Liver (tissue), 8 donors: ENCODE measurements at regions not wholly inside any gene's neighbourhood (a gene's known extent, or its start where the extent isn't known, plus 50 kb on each side); places are given as distances from the start of the nearest gene placed in this dataset.

Source experiments
- DNase-seq: peaks from one replicate; pipeline ENCODE4 v3.0.0-alpha.2; 2017; ENCODE audit warnings: low spot score
- H3K27ac ChIP-seq, 2 donors: one replicate each; pipeline ENCODE4 v1.7.0; 2013; ENCODE audit warnings: inconsistent platforms in 2 of 2, low read length in 2 of 2, control low read depth in 1 of 2, low read depth in 1 of 2, mild to moderate bottlenecking in 1 of 2
- H3K27me3 ChIP-seq, 4 donors: one replicate each; pipeline versions ENCODE4 v1.6.1 to v1.7.0; 2013; ENCODE audit warnings: low read length in 3 of 4, inconsistent platforms in 1 of 4, mild to moderate bottlenecking in 1 of 4, moderate library complexity in 1 of 4; ENCODE audit not compliant: control insufficient read depth in 4 of 4, insufficient read depth in 4 of 4
- H3K36me3 ChIP-seq, 4 donors: one replicate each; pipeline versions ENCODE4 v1.6.1 to v1.7.0; 2013; ENCODE audit warnings: low read length in 3 of 4, mild to moderate bottlenecking in 3 of 4, low read depth in 1 of 4, moderate library complexity in 1 of 4; ENCODE audit not compliant: control insufficient read depth in 4 of 4, insufficient read depth in 3 of 4
- H3K4me1 ChIP-seq, 4 donors: one replicate each; pipeline versions ENCODE4 v1.6.1 to v1.7.0; 2013; ENCODE audit warnings: low read length in 3 of 4, mild to moderate bottlenecking in 3 of 4, moderate library complexity in 1 of 4; ENCODE audit not compliant: control insufficient read depth in 4 of 4, insufficient read depth in 4 of 4
- H3K4me3 ChIP-seq, 3 donors: one replicate each; pipeline versions ENCODE4 v1.6.1 to v1.7.0; 2013; ENCODE audit warnings: low read length in 3 of 3, control low read depth in 1 of 3, low read depth in 1 of 3, mild to moderate bottlenecking in 1 of 3
- H3K9ac ChIP-seq, 2 donors: one replicate each; pipeline ENCODE4 v1.7.0; 2013; ENCODE audit warnings: low read length in 2 of 2, mild to moderate bottlenecking in 2 of 2, moderate library complexity in 2 of 2, control low read depth in 1 of 2, low read depth in 1 of 2
- H3K9me3 ChIP-seq, 4 donors: one replicate each; pipeline versions ENCODE4 v1.6.1 to v1.7.0; 2013; ENCODE audit warnings: low read length in 3 of 4; ENCODE audit not compliant: control insufficient read depth in 4 of 4
- CTCF ChIP-seq: fragments of 150-350 bp; IDR thresholded peaks from 2 replicates; pipeline ENCODE4 v1.5.1; 2017; ENCODE audit warnings: improper control_type of control experiment, low read depth, low read length; ENCODE audit not compliant: missing input control
- EGR1 ChIP-seq, 2 donors: IDR thresholded peaks; 2 replicates each; pipeline ENCODE4 v1.6.1; 2016 to 2018; ENCODE audit warnings: antibody characterized with exemption in 2 of 2, low read depth in 2 of 2
- FOXA1 ChIP-seq: IDR thresholded peaks from 2 replicates; pipeline ENCODE4 v1.6.1; 2016; ENCODE audit warnings: antibody characterized with exemption
- FOXA2 ChIP-seq: IDR thresholded peaks from 2 replicates; pipeline ENCODE4 v1.6.1; 2016; ENCODE audit warnings: antibody characterized with exemption
- GABPA ChIP-seq, 2 donors: IDR thresholded peaks in 1 of 2; conservative IDR thresholded peaks in 1 of 2; 2 replicates each; pipeline ENCODE4 v1.6.1; 2016; ENCODE audit warnings: antibody characterized with exemption in 2 of 2, mild to moderate bottlenecking in 1 of 2, moderate library complexity in 1 of 2
- HNF4A ChIP-seq, 2 donors: conservative IDR thresholded peaks; 2 replicates each; pipeline ENCODE4 v1.6.1; 2016; ENCODE audit warnings: antibody characterized with exemption in 2 of 2, mild to moderate bottlenecking in 2 of 2
- MAX ChIP-seq: IDR thresholded peaks from 2 replicates; pipeline ENCODE4 v1.6.1; 2016; ENCODE audit warnings: antibody characterized with exemption
- NR2F2 ChIP-seq: IDR thresholded peaks from 2 replicates; pipeline ENCODE4 v1.6.1; 2016; ENCODE audit warnings: antibody characterized with exemption
- RAD21 ChIP-seq, 2 donors: IDR thresholded peaks; 2 replicates each; pipeline ENCODE4 v1.6.1; 2016; ENCODE audit warnings: antibody characterized with exemption in 2 of 2, mild to moderate bottlenecking in 2 of 2
- REST ChIP-seq: IDR thresholded peaks from 2 replicates; pipeline ENCODE4 v1.6.1; 2016; ENCODE audit warnings: antibody characterized with exemption, mild to moderate bottlenecking
- RXRA ChIP-seq, 2 donors: IDR thresholded peaks; 2 replicates each; pipeline ENCODE4 v1.6.1; 2017 to 2018; ENCODE audit warnings: antibody characterized with exemption in 2 of 2, mild to moderate bottlenecking in 1 of 2
- SP1 ChIP-seq: IDR thresholded peaks from 2 replicates; pipeline ENCODE4 v1.6.1; 2018; ENCODE audit warnings: antibody characterized with exemption, mild to moderate bottlenecking
- YY1 ChIP-seq: IDR thresholded peaks from 2 replicates; pipeline ENCODE4 v1.6.1; 2016; ENCODE audit warnings: antibody characterized with exemption, mild to moderate bottlenecking
- WGBS: extraction: QIAGEN DNeasy Blood & Tissue Kit; methylation state at CpG from one replicate; pipeline ENCODE4 v1.1.7; 2013; 5-methylcytosine and 5-hydroxymethylcytosine counted together
- TF ChIP-seq, protein P1 (sequence below): IDR thresholded peaks from 2 replicates; pipeline ENCODE4 v1.6.1; 2016; ENCODE audit warnings: antibody characterized with exemption
- donor health status: healthy.
- donor health status: healthy.
- donor health status: healthy.
- donor health status: healthy.
- donor health status: healthy.

DNA sequence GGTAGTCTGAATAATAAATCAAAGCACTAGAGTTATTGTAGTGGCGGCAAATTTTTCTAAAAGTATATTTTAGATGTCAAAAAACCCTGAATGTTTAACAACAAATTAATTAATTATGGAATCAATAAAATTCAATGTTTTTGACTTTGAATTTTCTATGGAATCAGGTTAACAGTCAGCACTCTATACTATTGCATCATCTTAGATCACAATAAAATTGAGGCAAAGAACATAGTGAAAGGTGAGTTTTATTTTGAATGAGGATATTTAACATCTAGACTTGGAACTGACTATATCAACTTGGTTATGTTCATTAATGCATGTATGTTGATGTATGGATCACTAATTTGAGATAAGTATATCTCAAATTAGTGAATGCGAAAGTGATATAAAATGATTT, 148.5 kb downstream of the TNFSF18 start:
- H3K4me3 ChIP-seq: no peak overlapping the region
- DNase-seq: no peak
- H3K27me3 ChIP-seq: no peaks in the 10 kb centered on the region
- WGBS: 95% methylated on average over 2 of the region's 2 CpGs
- no peaks in the 10 kb centered on the region for H3K4me1 ChIP-seq
- no peaks in the 10 kb centered on the region for H3K9me3 ChIP-seq
- TF ChIP-seq GABPA (IDR thresholded peaks at IDR 0.05 in 1 of 2, conservative IDR thresholded peaks at IDR 0.05 in 1 of 2): no peak
- TF ChIP-seq HNF4A (conservative IDR thresholded peaks at IDR 0.05): no peak
- no peak for TF ChIP-seq SP1
- no peak for TF ChIP-seq FOXA2
- no peaks in the 10 kb centered on the region for H3K36me3 ChIP-seq
- no peak overlapping the region for H3K27ac ChIP-seq
- H3K9ac ChIP-seq: no peak overlapping the region

DNA sequence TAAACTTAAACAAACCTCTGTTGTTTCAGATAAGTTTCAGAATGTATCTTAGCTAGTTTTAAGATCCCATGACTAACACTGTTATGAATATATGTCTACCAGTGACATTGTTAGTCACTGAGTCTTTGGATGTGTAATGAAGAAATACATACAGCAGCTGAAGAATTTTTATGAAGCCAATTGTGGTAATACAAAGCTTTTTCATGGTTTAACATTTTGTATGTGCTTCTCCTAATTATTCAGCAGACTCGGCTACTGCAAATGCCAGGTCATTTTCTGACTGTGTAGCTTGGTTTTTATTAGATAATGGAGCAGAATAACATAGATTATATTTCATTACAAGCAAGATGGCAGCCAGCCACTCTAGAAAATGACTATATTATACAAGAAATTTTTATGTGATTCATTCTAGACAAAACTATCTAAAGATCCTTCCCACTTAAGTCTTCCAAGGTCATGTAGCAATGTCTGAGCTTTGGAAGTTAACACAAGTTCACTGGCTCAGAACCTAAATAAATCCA, 147.8 kb downstream of the TNFSF18 start:
- TF ChIP-seq RAD21 (IDR thresholded peaks at IDR 0.05): no peak
- TF ChIP-seq, protein P1, sequence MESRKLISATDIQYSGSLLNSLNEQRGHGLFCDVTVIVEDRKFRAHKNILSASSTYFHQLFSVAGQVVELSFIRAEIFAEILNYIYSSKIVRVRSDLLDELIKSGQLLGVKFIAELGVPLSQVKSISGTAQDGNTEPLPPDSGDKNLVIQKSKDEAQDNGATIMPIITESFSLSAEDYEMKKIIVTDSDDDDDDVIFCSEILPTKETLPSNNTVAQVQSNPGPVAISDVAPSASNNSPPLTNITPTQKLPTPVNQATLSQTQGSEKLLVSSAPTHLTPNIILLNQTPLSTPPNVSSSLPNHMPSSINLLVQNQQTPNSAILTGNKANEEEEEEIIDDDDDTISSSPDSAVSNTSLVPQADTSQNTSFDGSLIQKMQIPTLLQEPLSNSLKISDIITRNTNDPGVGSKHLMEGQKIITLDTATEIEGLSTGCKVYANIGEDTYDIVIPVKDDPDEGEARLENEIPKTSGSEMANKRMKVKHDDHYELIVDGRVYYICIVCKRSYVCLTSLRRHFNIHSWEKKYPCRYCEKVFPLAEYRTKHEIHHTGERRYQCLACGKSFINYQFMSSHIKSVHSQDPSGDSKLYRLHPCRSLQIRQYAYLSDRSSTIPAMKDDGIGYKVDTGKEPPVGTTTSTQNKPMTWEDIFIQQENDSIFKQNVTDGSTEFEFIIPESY: no peak
- no peak for TF ChIP-seq GABPA (IDR thresholded peaks at IDR 0.05 in 1 of 2, conservative IDR thresholded peaks at IDR 0.05 in 1 of 2)
- no peak for TF ChIP-seq FOXA1
- no peak for TF ChIP-seq YY1
- TF ChIP-seq NR2F2: no peak
- no peak for TF ChIP-seq REST
- no peaks in the 10 kb centered on the region for H3K27me3 ChIP-seq
- no peak overlapping the region for H3K27ac ChIP-seq

GRCh38 chr1:172903581-172904220, 147.0 kb downstream of the TNFSF18 start:
- H3K27me3 ChIP-seq: no peaks in the 10 kb centered on the region
- no peaks in the 10 kb centered on the region for H3K9me3 ChIP-seq
- no peak overlapping the region for H3K9ac ChIP-seq
- 96% methylated on average over 1 of the region's 1 CpG for WGBS
- no peak overlapping the region for H3K4me3 ChIP-seq
- H3K36me3 ChIP-seq: no peaks in the 10 kb centered on the region
- H3K27ac ChIP-seq: no peak overlapping the region
- no peak for DNase-seq
- H3K4me1 ChIP-seq: no peaks in the 10 kb centered on the region
- no peak for TF ChIP-seq MAX
- TF ChIP-seq GABPA (IDR thresholded peaks at IDR 0.05 in 1 of 2, conservative IDR thresholded peaks at IDR 0.05 in 1 of 2): no peak
- TF ChIP-seq NR2F2: no peak
- TF ChIP-seq SP1: no peak
- no peak for TF ChIP-seq CTCF
- TF ChIP-seq EGR1 (IDR thresholded peaks at IDR 0.05; ENCODE audit: low read depth in 2 of 2): no peak
- no peak for TF ChIP-seq RXRA (IDR thresholded peaks at IDR 0.05)
- no peak for TF ChIP-seq FOXA2
- TF ChIP-seq RAD21 (IDR thresholded peaks at IDR 0.05): no peak
- no peak for TF ChIP-seq FOXA1
- TF ChIP-seq REST: no peak

More for the DNA sequence above, 147.8 kb downstream of the TNFSF18 start:
- Histone ChIP-seq H3K4me1 (no peaks in the 10 kb centered on the region), H3K4me3 (no peak overlapping the region), H3K9ac (no peak overlapping the region), H3K36me3 (no peaks in the 10 kb centered on the region), H3K9me3 (no peaks in the 10 kb centered on the region)
- no peak for DNase-seq
- WGBS: 83% methylated on average over 1 of the region's 1 CpG
